GM21447 (cell line): ENCODE measurements at regions not wholly inside any gene's neighbourhood (a gene's known extent, or its start where the extent isn't known, plus 50 kb on each side); places are given as distances from the start of the nearest gene placed in this dataset.
A peak's percentile ranks its signal among the peaks of the same experiment; 100 is the strongest.

Experiments used
- ATAC-seq: cut with Tn5 transposase; IDR thresholded peaks from one replicate; pipeline ENCODE4 v1.9.1; 2021; ENCODE audit not compliant: unreplicated experiment

GRCh38 chr16:62254372-62254771 is 218.1 kb upstream of the CDH8 start:
- ATAC-seq: no peak

DNA sequence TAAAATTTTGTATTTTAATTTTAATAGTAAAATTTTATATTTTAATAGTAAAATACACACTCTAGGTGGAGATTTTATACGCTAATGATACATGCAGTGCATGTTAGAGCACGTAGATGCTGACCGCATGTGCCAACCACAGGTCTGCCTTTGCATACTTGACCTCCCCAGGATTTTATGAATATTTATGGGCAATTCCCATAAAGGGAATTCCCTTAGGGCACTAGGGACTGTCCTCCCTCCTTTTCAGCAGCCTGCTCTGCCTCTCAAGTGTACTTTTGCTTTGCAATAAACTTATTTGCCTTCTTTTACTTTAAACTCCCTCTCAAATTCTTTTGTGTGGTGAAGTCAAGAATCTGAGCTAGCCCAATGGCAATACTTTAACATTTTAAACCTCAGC is 217.7 kb upstream of the CDH8 start:
- ATAC-seq: no peak

- ATAC-seq: no peak
Observed at GRCh38 chr16:62249069-62249468, 212.8 kb upstream of the CDH8 start.

GRCh38 chr16:62240722-62241121 is 204.5 kb upstream of the CDH8 start:
- ATAC-seq: no peak

GRCh38 chr16:62225675-62226074 is 189.4 kb upstream of the CDH8 start:
- ATAC-seq: peak; percentile 89

DNA sequence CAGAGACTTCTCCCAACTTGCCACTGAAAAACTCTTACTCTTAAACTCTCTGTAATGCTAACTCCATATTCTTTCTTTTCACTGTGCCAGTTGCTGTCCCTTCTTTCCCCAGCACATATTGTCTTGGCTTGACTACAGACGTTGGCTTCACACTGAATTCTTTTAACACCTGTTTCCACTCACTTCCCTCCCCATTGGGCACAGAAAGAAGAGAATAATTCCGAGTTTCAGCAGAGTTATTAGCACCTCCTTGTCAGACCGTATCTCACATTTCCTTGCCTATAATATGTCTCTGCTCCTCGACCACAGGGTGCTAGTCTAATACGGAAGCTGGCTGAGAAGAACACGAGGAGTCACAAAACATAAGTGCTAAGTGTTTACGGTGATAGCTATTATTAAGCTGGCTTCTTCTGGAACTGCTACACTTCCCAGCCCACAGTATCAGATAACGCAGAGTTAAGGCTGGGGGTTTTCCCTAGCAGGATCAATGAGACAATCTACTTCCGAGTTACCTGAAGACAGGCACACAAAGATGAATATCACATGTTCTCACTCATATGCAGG is 188.5 kb upstream of the CDH8 start:
- no peak for ATAC-seq

GRCh38 chr16:62216837-62217236 is 180.6 kb upstream of the CDH8 start:
- no peak for ATAC-seq

DNA sequence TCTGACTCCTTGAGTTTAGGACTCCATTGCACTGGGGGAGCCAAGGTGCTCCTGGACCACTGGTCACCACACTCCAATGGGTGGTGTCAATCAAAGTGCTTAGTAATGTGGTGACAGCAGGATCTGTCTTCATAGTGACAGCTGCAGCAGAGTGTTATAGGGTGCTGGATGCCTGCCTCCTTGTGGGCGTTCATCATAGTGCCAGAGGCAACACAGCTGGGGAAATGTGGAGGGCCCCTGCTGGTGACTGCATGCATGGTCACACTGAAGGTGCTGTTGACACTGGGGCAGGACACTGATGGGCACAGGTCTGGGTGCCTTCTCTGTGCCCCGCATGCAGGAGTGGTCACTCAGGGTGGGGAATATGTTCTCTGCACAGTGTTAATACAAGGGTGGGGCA is 177.5 kb upstream of the CDH8 start:
- ATAC-seq: no peak

DNA sequence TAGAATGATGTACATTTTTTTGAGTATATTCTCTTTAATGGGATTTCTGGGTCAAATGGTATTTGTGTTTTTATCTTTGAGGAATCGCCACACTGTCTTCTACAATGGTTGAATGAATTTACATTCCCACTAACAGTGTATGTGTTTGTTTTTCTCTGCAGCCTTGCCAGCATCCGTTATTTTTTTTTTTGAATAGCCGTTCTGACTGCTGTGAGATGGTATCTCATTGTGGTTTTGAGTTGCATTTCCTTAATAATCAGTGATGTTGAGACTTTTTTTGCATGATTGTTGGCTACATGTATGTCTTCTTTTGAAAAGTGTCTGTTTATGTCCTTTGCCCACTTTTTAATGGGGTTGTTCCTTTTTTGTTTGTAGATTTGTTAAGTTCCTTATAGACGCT is 172.7 kb upstream of the CDH8 start:
- ATAC-seq: no peak

DNA sequence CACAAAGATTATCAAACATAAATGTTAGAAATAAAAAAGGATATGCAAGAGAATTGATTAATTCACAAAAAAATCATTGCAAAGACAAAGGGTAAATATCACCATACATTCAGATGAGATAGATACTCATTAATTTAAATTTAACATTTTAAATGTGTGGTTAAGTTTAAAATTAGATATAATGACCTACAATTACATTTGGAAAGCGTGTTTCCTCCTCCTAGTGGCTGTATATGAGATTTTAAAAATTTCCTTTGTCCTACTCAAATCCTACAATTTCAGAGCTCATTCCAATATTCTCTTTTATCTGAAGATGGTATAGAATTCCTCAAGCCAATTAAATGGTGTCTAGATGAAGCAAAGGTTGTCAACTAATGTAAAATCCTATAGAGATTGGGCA is 169.2 kb upstream of the CDH8 start:
- ATAC-seq: no peak

DNA sequence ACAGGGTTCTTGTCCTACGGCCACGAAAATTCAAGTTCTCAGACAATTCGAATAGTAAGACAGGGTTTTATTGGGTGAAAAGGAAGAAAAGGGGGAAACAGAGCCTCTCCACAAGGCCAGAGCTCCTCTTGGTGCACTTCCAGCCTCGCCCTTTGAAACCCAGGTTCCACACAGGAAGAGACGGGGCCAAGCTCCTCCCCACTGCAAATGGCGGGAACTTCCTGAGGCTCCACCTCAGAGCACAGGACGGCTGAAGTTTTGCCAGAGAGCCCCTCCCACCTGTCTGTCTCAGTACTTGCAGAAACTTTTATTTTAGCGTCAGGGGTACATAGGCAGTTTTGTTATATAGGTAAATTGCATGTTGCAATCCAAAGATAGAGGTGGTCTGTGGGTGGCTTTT is 165.7 kb upstream of the CDH8 start:
- ATAC-seq: no peak

- no peak for ATAC-seq
Observed at GRCh38 chr16:62194828-62195227, 158.6 kb upstream of the CDH8 start.

- no peak for ATAC-seq
Observed at GRCh38 chr16:62190426-62190825, 154.2 kb upstream of the CDH8 start.

GRCh38 chr16:62177351-62178203 is 141.3 kb upstream of the CDH8 start:
- ATAC-seq: no peak

GRCh38 chr16:62170642-62171041 is 134.4 kb upstream of the CDH8 start:
- ATAC-seq: no peak

DNA sequence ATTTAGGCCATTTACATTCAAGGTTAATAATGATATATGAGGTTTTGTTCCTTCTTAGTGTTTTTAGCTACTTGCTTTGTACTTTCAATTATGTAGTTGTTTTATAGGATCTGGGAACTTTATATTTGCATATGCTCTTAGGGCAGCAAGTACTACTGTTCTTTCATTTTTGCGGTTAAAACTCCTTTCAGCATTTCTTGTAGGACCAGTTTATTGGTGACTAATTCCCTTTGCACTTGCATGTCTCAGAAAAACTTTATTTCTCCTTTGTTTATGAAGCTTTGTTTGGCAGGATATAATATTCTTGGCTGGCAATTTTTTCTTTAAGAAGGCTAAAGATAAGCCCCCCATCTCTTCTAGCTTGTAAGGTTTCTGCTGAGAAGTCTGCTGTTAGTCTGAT is 131.3 kb upstream of the CDH8 start:
- no peak for ATAC-seq

GRCh38 chr16:62157544-62157943 is 121.3 kb upstream of the CDH8 start:
- ATAC-seq: no peak

GRCh38 chr16:62156971-62157370 is 120.7 kb upstream of the CDH8 start:
- ATAC-seq: no peak

- ATAC-seq: no peak
Observed at GRCh38 chr16:62149631-62150030, 113.4 kb upstream of the CDH8 start.

DNA sequence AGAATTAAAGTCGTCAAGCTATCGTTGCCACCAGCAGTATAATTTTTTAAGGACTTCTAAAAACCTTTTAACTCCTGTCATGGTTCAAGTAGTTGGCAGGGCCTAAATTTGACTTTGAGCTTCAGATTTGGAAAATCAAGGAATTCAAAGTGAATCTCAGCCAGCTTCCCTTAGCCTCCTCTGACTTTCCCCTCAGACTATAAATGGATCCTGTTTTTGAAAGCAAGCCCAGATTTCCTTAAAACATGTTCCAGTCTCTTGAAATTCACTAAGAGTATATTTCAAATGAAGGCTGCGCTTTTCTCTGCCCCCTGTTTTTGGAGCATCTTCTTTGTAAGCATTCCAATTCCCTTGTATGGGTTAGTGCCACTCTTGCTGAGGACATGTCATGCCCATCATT is 101.8 kb upstream of the CDH8 start:
- ATAC-seq: no peak

- ATAC-seq: no peak
Observed at GRCh38 chr16:62135911-62136310, 99.7 kb upstream of the CDH8 start.

DNA sequence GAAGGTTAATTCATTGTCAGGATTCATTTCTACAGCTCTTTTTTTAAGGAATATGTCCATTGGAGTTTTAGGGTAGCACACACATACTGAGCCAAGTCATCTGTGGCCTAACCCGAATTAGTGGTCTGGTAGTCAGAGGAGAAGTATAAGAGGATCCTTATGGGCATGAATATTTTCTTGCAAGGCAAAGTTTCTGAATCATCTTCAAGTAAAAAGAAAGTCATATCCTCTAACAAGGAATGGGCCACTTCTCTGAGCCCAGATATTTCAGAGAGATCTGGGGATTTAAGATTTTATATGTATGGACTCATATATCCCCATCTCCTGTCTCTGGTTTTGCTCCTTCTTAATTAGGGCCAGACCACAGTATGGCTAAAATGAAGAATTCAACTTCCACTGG is 99.2 kb upstream of the CDH8 start:
- no peak for ATAC-seq

DNA sequence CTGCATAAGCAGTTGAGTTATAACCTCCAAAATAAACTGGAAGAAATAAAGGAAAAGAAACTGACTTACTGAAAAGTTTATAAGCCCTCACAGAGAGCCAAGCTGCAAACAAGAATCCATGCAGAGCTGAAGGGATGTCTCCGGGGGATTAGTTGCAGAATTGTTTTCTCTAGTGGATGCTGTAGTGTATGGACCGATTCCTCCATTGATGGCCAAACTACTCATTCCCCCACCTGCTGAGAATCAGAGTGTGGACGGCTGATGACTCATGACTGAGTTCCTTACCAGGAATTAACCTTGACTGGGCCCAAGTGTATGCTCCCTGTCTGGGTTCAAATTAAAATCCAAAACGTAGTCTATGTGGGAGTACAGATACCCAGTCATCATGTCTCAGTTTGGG is 93.9 kb upstream of the CDH8 start:
- no peak for ATAC-seq
